D341Med (cell line): ENCODE measurements at regions not wholly inside any gene's neighbourhood (a gene's known extent, or its start where the extent isn't known, plus 50 kb on each side); places are given as distances from the start of the nearest gene placed in this dataset.
A peak's percentile ranks its signal among the peaks of the same experiment; 100 is the strongest.
"Not testable (repeated sequence)": the region's sequence is repeated elsewhere in the genome, so short reads cannot be mapped to it uniquely, and the experiment has no call there.

ENCODE experiments used
- DNase-seq: peaks from one replicate; pipeline ENCODE4 v3.0.0; 2012; ENCODE audit warnings: low spot score

DNA sequence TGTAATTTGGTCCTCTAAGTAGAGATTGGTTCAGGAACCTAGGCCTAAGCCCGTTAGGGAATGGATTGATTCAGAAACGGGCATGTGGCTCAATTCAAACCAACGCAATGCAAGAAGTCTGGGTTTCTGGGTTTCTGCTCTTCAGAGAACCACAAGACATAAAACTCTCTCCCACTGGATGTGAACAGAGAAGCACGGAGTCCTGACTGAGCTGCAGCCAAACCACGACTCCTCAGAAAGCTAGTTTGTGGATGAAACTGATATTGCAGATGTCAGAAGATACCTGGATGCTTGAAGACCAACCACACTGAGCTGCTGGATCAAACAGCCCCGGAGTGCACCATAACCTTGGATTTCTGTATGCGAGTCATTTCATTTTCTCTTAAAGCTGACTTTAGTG is 50.0 kb downstream of the SOD2 start:
- no peak for DNase-seq

DNA sequence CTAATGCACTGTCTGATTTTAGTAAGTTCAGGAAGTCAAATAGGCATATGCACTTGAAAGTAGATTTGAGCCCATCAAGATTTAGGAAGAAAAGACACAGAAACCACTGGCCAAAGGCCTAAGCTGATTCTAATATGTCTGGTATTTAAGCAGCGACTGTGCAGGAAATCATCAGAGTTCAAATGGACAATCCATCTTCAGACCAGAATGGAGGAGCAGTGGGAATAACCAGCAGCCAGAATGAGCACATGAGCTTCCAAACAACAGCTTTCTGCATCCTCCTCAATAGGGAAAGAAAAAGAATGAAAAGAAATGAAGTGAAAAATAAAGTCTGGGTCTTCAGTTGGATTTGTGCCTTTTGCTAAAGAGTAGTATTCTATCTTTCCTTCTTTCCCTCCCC is 50.6 kb downstream of the SOD2 start:
- no peak for DNase-seq

DNA sequence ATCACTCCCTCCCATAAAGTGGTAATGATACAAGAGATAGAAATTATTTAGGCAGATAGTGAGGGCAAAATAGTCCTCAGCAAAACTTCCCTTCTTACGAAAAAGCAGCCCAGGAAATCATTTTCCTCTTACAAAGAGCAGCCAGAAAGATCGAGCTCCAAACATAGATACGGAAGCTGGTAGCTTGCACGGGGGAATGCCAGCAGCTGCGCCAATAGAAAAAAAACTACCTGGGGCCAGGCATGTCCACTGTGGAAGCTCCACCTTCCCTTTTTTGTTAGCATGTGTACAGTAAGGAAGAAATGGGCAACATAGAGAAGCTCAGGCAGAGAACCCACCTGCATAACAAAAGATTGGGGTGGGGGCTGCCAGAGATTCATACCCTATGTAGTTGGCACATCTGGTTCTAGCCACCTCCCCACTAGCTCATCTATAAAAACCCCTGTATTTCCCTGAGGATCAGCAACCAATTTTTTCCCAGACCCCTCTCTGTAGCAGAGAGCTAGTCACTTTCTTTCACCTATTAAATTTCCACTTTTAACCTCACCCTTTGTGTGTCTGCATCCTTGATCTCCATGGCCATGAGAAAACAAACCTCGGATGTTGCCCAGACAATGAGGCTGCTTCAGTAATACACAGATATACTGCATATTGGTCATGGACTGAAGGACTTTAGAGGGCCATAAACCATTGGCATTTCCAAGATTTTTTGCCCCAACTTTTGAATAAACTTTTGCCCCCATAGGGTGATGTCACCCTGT is 52.1 kb downstream of the SOD2 start:
- no peak for DNase-seq

DNA sequence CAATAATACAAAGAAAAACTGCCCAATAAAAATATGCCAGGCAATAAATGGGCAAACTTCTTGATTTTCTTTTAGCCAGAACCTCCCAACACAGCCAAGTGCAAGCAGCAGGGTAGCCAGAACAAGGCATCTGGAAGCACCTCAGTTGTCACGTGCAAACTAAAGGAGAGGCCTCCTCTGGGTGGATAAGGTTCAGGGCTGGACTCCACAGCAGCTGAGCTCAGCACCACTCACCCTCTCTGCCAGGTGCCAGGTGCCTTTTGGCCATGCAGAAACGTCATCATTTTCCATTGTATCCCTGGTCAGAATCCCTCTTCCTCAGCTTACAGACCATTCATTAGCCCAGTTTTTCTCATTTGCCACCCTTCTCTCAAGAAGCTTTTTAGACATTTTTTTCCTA is 52.7 kb downstream of the SOD2 start:
- no peak for DNase-seq

DNA sequence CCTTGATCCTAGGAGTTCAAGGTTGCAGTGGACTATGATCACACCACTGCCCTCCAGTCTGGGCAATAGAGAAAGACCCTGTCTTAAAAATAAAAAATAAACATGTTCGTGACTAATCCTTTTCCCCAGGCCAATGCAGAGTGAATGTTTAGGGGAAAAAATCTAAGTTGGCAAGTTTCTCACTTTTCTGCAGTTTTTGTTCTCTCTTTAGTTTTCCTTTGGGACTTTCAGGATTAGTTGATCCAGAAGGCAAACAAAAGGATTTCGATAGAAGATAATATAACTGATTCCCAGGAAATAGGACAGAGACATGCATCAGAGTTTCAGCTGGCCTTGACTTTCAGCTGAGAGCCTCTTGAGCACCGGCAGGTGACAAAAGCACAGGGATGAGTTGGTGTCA is 53.3 kb downstream of the SOD2 start:
- no peak for DNase-seq

DNA sequence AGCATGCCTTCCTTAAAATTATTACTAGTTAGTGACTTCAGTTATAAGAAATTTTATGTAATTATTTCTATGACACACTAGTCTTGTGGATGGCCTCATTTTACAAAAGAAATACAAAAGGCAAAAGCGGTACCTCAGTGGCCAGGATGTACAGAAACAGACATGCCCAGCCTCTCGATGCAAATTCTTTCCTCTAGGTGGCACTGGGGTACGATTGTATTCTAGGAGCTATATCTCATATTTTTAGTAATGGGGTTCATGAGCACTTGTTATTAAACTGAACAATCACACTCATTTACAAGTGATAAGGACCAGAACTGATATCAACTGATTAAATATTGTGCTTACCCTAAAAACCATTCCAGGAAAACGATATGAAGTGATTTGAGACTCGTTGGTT is 59.8 kb downstream of the SOD2 start:
- DNase-seq, result peak; percentile 54

DNA sequence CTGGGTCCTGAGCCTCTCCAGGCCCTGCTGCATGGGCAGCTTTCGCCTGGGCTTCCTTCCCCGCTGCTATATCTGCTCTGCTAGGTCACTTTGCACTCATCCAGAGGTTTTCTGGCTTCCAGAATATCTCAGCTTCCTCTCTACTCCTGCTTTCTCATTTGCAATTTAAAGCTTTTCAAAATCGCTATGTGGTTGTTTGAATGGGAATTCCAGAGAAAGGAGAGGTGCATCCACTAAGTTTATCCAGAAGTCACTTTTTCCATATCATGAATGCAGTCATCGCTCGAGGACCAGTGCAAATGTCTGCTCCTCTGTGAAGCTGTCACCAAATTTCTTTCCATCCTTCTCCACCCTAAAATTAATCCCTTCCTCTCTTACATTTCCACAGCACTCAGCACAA is 61.2 kb downstream of the SOD2 start:
- no peak for DNase-seq

DNA sequence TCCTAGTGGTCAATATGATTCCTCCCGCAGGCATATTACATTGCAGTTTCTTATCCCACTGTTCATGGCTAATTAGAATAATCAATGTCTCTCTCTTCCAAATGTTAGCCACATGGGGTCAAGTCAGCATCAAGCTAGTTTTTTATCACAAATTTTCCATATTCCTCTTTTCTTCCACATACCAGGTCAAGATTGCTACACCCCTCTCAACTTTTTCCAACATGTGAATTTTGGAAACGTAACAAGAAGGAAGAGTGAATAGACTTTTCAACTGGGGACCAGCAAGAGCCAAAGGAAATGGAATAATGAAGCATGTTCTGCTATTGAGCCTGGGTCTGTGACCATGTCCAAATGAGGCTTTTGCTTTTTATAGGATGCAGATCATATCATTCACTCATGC is 65.1 kb downstream of the SOD2 start:
- no peak for DNase-seq

DNA sequence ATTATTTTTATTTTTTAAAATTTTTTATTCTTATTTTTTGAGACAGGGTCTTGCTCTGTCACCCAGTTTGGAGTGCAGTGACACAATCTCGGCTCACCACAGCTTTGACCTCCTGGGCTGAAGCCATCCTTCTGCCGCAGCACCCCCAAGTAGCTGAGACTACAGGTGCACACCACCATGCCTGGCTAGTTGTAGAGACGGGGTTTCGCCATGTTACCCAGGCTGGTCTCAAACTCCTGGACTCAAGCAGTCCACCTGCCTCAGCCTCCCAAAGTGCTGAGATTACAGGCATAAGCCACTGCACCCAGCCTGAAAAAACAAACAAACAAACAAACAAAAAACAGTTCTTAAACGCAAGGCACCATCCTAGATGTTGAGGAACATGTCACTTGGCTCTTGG is 66.5 kb downstream of the SOD2 start:
- DNase-seq, result not testable (repeated sequence)

DNA sequence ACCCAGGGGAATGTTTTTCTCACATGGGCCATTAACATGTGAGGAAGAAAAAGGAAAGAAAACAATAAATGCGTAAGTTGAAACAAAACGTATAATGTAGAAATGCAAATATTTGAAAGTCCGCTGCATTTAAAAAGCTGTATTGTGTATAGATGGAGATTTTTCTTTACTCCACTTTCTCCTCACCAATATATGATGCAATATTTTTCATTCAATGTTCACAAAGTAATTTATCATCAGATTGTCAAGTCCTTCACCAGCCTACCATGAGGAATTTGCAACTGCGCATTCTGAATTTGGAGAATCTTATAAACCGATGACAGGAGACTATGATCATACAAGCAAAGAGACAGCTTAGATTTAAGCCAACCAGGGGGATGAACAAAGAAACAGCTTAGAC is 69.9 kb downstream of the SOD2 start:
- no peak for DNase-seq

DNA sequence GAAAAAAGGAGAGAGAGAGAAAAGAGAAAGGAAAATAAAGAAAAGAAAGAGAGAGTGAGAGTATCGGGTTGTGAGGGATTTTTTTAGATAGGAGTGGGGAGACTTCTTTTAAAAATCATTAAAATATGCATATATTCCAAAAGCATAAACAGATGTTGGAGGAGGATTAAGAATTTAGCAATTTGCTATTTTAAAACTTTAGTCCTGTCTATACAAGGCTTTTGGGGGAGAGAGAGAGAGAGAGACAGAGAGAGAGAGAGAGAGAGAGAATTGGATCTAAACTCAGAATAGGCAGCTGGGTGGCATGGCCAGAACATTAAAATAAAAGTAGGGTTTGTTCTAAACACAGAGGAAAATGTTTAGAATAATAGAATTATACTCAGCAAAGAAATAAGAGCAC is 72.1 kb downstream of the SOD2 start:
- DNase-seq, result no peak

DNA sequence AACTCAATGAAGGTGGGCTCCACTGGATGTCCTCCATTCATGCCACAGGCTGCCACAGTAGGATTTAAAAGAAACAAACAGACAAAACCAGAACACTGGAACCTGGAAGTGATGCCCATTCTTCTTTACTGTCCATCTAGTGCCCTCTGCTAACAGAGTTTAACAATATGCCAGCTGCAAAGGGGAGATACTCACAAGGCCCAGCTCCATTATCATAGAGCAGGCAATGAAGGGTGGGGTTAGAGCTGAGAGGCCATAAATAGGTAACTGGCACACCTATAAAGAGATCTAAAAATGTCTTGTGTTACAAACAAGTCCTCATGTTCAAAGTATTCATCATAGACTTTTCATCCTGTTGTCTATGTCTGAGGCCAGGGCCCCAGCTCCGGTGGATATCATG is 75.6 kb downstream of the SOD2 start:
- DNase-seq, result no peak

DNA sequence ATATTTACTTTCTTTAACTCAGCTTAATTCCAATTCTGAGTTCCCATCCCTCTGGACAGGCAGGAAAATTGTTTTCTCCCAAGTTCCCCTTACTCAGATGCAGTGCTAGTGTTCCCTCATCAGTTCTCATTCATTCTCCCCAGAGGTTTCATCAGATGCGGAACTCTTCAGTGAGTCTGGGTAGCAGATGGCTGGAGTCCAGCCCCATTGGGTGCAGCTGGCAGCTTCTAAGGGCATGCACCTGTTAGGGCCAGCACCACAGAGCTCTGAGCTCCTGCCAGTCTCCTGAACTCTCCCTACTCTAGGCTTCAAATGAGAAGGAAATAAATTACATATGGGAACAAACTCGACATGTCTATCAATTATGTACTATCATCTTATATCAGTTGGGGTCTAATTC is 76.6 kb downstream of the SOD2 start:
- DNase-seq, result peak; percentile 53

DNA sequence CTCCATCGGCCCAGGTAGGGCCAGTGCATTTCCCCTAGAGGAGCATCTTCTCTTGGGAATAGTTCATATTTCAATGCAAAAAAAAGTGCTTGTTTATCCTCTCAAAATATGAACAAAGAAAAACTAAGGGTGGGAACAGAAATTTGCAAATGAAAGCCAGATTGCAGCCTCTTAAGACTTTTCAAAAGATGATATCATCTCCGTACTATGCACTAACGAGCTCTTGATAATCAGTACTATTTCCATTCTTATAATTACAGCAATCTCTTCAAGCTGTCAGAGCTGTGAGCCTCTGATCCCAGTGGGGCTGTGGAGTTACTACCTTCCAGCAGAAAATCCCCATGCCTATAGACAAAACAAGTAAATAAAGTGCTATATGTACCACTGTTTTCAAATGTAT is 77.1 kb downstream of the SOD2 start:
- peak; percentile 38 for DNase-seq

DNA sequence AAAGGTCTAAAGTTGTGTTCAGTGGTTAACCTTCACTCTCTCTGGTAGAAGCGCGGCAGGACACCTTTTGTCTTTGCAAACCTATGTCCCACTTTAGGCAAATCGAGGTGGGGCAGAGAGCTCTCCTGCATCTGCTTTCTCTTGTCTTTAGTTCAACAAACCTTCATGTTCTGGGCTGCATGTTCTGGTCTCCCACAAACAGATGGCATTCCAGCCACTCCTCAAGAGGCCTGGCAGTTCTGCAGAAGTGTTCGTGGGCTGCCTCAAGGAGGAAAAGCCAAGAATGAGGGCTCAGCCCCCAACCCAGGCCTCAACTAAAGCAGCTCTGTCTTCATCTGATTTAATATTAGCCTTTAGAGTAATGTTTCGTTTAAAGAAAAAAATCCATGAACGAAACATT is 82.2 kb downstream of the SOD2 start:
- no peak for DNase-seq

DNA sequence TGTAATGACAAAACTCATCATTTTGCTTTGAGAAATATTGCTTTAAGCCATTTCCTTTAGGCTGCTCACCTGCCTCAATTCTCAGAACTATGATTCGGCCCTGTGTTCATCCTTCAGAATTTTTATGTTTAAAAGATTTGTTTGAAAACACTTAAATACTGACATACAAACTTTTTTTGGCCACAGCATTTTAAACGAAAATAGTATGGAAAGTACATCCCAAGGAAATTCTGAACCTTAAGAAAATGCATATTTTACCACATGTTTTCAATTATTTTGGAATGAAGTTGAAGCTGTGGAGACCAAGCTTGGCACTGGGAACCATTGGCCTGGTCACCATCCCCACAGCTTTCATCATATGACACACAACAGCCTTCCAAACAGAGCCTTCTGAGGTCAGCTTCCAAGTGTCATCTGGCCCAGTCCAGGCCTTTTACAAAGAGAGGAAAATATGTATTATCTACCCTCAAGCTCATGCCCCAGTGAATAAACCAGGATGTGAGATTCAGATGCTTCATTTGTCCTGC is 83.3 kb downstream of the SOD2 start:
- DNase-seq, result no peak

DNA sequence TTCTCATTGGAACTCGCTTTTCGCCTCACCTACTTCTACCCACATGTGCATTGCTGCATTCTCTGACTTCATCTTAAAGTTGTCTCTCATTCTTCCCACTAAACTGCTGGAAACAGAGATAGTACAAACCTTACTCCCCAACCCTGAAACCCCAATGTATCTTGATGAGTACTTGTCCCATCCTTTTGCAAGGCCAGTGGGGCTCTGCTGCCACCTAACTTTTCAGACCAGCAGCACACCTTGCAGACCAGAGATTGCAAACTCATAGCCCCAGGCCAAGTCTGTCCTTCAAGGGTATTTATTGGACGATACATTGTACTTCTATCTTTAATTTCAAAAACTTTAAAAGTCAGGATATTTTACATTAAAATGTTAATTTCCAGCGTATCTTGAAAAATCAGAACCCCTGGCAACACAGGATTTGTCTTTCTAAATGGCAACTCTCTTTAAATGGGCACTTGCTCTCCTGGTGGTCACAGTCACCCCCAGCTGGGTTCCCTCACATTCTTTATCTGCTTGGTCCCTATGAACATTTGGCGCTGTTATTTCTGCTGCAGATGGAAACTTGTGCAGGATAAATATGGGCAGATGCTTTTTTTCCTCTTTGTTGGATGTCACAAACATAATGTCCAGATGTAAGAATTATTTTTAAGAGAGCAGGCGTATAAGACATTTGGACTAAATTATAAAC is 83.9 kb downstream of the SOD2 start:
- DNase-seq, result peak; percentile 52

DNA sequence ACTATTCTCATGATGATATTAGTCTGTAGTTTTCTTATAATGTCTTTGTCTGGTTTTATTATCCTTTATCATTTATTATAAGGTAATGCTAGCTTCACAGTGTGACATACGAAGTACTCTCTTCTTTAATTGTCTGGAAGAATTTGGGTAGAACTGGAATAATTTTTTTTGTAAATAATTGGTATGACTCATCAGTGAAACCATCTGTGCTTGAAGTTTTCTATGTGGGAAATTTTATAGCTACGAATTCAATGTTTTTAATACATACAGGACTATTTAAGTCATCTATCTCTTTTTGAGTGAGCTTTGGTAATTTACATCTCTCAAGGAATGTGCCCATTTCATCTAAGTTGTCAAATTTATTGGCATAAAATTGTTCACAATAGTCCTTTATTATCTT is 86.3 kb downstream of the SOD2 start:
- no peak for DNase-seq

DNA sequence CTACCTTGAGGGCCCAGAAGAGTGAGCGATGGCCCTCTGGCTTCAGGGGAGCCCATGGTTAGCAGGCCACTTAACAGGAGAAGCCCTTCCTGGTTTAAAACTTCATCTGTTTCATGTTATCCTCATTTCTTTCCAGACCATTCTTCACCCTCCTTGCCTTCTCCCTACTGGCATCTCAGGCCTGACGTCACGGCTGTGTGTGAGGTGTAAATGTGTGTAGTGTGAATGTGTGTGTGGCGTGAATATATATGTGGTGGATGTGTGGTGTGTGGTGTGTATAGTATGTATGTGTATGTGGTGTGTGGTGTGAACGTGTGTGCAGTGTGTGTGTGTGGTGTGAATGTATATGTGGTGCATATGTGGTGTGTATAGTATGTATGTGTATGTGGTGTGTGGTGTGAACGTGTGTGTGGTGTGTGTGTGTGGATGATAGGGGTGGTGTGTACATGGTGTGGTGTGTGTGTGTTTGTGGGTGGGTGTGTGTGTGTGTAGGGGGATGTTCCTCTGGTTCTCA is 88.5 kb downstream of the SOD2 start:
- DNase-seq, result no peak

DNA sequence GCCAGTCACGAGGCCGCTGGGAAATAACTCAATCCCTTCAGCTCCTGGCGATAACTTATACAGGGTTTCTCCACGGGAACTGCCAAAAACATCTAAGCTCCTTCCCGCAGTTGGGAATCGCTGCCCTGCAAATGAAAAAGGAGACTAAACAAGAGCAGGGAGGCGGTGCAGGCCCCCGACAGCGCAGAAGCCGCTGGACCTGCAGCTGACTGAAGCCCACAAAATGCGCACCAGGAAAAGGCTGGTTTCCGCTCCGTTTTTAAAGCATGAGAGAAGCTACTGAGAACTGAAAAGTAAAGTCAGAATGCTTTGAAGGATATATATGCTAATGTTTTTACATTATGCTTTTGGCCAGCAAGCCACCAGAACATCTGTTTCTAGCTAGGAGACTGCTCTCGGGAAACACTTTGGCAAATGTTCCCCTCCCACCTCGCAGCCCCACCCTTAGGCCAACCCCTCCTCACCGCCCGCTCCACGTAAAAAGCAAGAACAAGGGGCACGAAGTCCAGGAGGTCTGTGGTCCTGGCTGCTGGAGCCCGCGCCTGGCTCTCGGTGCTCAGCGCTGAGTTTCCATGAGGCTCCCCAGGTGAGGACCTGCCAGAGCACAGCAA is 90.5 kb downstream of the SOD2 start:
- no peak for DNase-seq

DNA sequence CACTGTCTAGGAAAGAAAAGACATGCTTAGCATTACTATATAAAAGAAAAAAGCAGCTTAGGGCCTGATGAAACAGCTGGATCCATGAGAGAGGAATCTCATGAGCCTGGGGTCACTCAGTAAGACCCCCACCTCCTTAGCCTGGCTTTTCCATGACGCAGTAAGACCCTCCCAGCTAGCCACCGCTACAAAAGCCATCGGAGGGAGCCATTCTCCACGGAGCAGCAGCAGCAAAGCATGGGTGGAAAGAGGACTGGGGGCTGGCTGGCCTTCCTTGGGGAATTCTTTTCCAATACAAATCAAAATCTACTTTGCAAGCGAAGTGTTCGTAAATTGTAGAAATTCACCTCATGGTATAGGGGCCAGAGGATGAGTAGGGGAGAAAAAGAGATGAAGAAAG is 91.8 kb downstream of the SOD2 start:
- no peak for DNase-seq

DNA sequence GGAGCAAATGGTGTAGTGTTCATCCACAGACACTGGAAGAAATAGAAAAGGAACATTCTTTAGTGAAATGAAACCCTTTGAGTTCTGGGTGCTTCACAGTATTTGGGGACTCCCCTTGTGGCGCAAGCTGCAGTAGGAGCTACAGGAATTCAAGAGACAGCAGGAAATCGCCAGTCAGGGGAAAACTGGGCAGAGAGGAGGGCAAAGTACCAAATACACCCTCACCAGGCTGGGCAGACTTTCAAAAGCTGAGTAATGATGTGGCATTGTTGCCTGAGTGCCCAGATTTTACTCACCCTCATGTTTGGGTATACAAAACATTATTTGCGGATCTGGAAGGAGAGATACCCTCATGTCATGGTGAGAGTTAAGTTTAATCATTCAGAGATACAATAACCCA is 97.9 kb downstream of the SOD2 start:
- no peak for DNase-seq

DNA sequence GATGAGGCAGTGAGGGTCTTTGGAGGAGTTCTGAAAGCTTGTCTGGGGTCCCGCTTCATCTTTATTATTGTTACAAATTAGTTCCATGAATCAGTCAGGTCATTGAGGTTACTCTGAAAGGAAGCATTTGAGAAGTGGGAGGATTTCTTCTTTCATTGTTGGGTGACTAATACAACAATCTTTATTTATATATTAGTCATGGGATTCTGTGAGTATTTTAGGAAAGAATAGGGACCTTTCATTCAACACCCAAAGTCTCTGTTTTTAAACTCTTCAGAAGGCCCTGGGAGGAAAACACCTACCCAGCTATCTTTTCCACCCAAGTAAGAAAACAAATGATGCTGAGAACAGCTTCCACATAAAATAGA is 98.3 kb downstream of the SOD2 start:
- no peak for DNase-seq
